CD4-positive, alpha-beta T cell (primary cell): ENCODE measurements at regions not wholly inside any gene's neighbourhood (a gene's known extent, or its start where the extent isn't known, plus 50 kb on each side); places are given as distances from the start of the nearest gene placed in this dataset.

Experiments used
- ATAC-seq: fragments of 200-7000 bp; cut with Tn5 transposase; one replicate; pipeline ENCODE4 v1.10.0; 2022; ENCODE audit warnings: mild to moderate bottlenecking; ENCODE audit not compliant: poor library complexity
- CTCF ChIA-PET: fragments of 350-600 bp; sonication (Branson Sonifier 250); formaldehyde crosslinking; loops from one replicate; lab custom pipeline; 2021; ENCODE audit warnings: antibody characterized with exemption, inconsistent platforms; lab: Charles Lee
- POLR2A ChIA-PET: fragments of 350-600 bp; sonication (Branson Sonifier 250); formaldehyde crosslinking; loops from one replicate; lab custom pipeline; 2021; ENCODE audit warnings: antibody characterized with exemption, inconsistent platforms; lab: Charles Lee
- DNase-seq, 14 experiments: peaks; one replicate each; pipeline ENCODE4 v3.0.0-alpha.2; 2013 to 2020; ENCODE audit warnings: mixed read lengths in 2 of 14
- H3K27ac ChIP-seq, 2 donors: one replicate each; pipeline versions ENCODE4 v1.5.1 to v1.7.0; 2013; ENCODE audit warnings: low read length in 2 of 2, low read depth in 1 of 2, mild to moderate bottlenecking in 1 of 2
- H3K27me3 ChIP-seq, 2 experiments: 1 replicate in 1 of 2; 2 replicates in 1 of 2; pipeline versions ENCODE4 v1.6.1 to v1.7.0; 2013; ENCODE audit warnings: low read length in 2 of 2, control low read depth in 1 of 2, mild to moderate bottlenecking in 1 of 2, moderate library complexity in 1 of 2; ENCODE audit not compliant: insufficient read depth in 2 of 2, control insufficient read depth in 1 of 2
- H3K36me3 ChIP-seq: one replicate; pipeline ENCODE4 v1.6.1; 2013; ENCODE audit warnings: low read length, control low read depth; ENCODE audit not compliant: insufficient read depth
- H3K4me1 ChIP-seq: one replicate; pipeline ENCODE4 v1.6.1; 2013; ENCODE audit warnings: low read length, control low read depth; ENCODE audit not compliant: insufficient read depth
- H3K4me3 ChIP-seq: one replicate; pipeline ENCODE4 v1.5.1; 2013; ENCODE audit warnings: mild to moderate bottlenecking, low read length, moderate library complexity
- H3K9me3 ChIP-seq, 2 experiments: 1 replicate in 1 of 2; 2 replicates in 1 of 2; pipeline versions ENCODE4 v1.6.1 to v1.7.0; 2013; ENCODE audit warnings: low read length in 2 of 2, mild to moderate bottlenecking in 2 of 2, control low read depth in 1 of 2, moderate library complexity in 1 of 2; ENCODE audit not compliant: control insufficient read depth in 1 of 2, insufficient read depth in 1 of 2
- H3K27ac Mint-ChIP-seq: one replicate; pipeline ENCODE4 v1.8.0; 2020; ENCODE audit warnings: mixed read lengths
- H3K27me3 Mint-ChIP-seq: one replicate; pipeline ENCODE4 v1.8.0; 2021; ENCODE audit warnings: mixed read lengths
- H3K36me3 Mint-ChIP-seq: one replicate; pipeline ENCODE4 v1.8.0; 2021; ENCODE audit warnings: low read depth, mixed read lengths
- H3K4me1 Mint-ChIP-seq: one replicate; pipeline ENCODE4 v1.8.0; 2021; ENCODE audit warnings: low read depth, mixed read lengths
- H3K4me3 Mint-ChIP-seq: one replicate; pipeline ENCODE4 v1.8.0; 2020; ENCODE audit warnings: mild to moderate bottlenecking, mixed read lengths
- H3K9me3 Mint-ChIP-seq: one replicate; pipeline ENCODE4 v1.8.0; 2020; ENCODE audit warnings: mixed read lengths
- CTCF ChIP-seq: fragments of 200-600 bp; IDR thresholded peaks from one replicate; pipeline ENCODE4 v1.8.0; 2022; ENCODE audit warnings: antibody characterized with exemption, mild to moderate bottlenecking
- intact Hi-C, 2 experiments: fragments of 100-400 bp; cut with DNase I in 1 of 2; cut with micrococcal nuclease in 1 of 2; formaldehyde crosslinking; loops; one replicate each; pipeline versions ENCODE4 v1.15.1 to v1.9.0; 2023 to 2025; cut with DNase I, micrococcal nuclease

GRCh38 chr10:120683454-120683853 lies 167.7 kb upstream of the WDR11 start:
- H3K27me3 Mint-ChIP-seq, result peaks cover 6% of the 10 kb centered on the region
- Histone ChIP-seq H3K9me3 (no peaks in the 10 kb centered on the region), H3K36me3 (no peaks in the 10 kb centered on the region), H3K4me3 (no peak overlapping the region), H3K27ac (no peak overlapping the region), H3K27me3 (no peaks in the 10 kb centered on the region), H3K4me1 (no peaks in the 10 kb centered on the region)
- CTCF ChIA-PET, result no interaction called here
- ATAC-seq (no peak), DNase-seq (no peak)
- no peak overlapping the region for H3K4me3 Mint-ChIP-seq
- POLR2A ChIA-PET, result no interaction called here
- intact Hi-C loops, result no loop called here
- H3K36me3 Mint-ChIP-seq, result no peaks in the 10 kb centered on the region
- no peaks in the 10 kb centered on the region for H3K9me3 Mint-ChIP-seq
- H3K27ac Mint-ChIP-seq, result no peak overlapping the region
- H3K4me1 Mint-ChIP-seq, result no peaks in the 10 kb centered on the region
- TF ChIP-seq CTCF, result no peak

- no peak for TF ChIP-seq CTCF
- no peak overlapping the region for H3K4me3 ChIP-seq
- CTCF ChIA-PET, result no interaction called here
- ATAC-seq, result no peak
- no peaks in the 10 kb centered on the region for H3K4me1 ChIP-seq
- intact Hi-C loops, result no loop called here
- no peaks in the 10 kb centered on the region for H3K36me3 Mint-ChIP-seq
- no peak overlapping the region for H3K4me3 Mint-ChIP-seq
- H3K27me3 Mint-ChIP-seq, result peaks cover 6% of the 10 kb centered on the region
- H3K9me3 Mint-ChIP-seq, result no peaks in the 10 kb centered on the region
- H3K27me3 ChIP-seq, result no peaks in the 10 kb centered on the region
- peak in 2 of 14 experiments; percentile 6 to 62 for DNase-seq
- no peaks in the 10 kb centered on the region for H3K9me3 ChIP-seq
- H3K4me1 Mint-ChIP-seq, result no peaks in the 10 kb centered on the region
- no peak overlapping the region for H3K27ac Mint-ChIP-seq
- POLR2A ChIA-PET, result no interaction called here
- no peak overlapping the region for H3K27ac ChIP-seq
- H3K36me3 ChIP-seq, result no peaks in the 10 kb centered on the region
These were observed 166.9 kb upstream of the WDR11 start for GRCh38 chr10:120684226-120684625.

- H3K4me1 Mint-ChIP-seq, result no peaks in the 10 kb centered on the region
- ATAC-seq, result no peak
- Histone ChIP-seq H3K36me3 (no peaks in the 10 kb centered on the region), H3K27me3 (no peaks in the 10 kb centered on the region), H3K9me3 (no peaks in the 10 kb centered on the region), H3K4me3 (no peak overlapping the region), H3K4me1 (no peaks in the 10 kb centered on the region), H3K27ac (no peak overlapping the region)
- no peak for DNase-seq
- ChIA-PET CTCF (no interaction called here), POLR2A (no interaction called here)
- TF ChIP-seq CTCF, result no peak
- intact Hi-C loops, result no loop called here
- peaks cover 6% of the 10 kb centered on the region for H3K27me3 Mint-ChIP-seq
- no peaks in the 10 kb centered on the region for H3K9me3 Mint-ChIP-seq
- no peak overlapping the region for H3K27ac Mint-ChIP-seq
- no peak overlapping the region for H3K4me3 Mint-ChIP-seq
- no peaks in the 10 kb centered on the region for H3K36me3 Mint-ChIP-seq
These were observed 166.0 kb upstream of the WDR11 start for GRCh38 chr10:120685136-120685535.
